ENCODE measurements at regions not wholly inside any gene's neighbourhood (a gene's known extent, or its start where the extent isn't known, plus 50 kb on each side); places are given as distances from the start of the nearest gene placed in this dataset.

GRCh38 chr18:72456802-72457201 lies 87.3 kb downstream of the CBLN2 start:
- TF ChIP-seq CTCF (IDR thresholded peaks at IDR 0.05) = no peak
- no peak for TF ChIP-seq POLR2AphosphoS5 (IDR thresholded peaks at IDR 0.05; ENCODE audit: low read depth, low read length)
